Sigmoid colon (tissue), 4 donors: ENCODE measurements at regions not wholly inside any gene's neighbourhood (a gene's known extent, or its start where the extent isn't known, plus 50 kb on each side); places are given as distances from the start of the nearest gene placed in this dataset.

Experiments
- POLR2A ChIP-seq, 2 donors: fragments of 450-650 bp; IDR thresholded peaks; one replicate each; pipeline ENCODE4 v1.6.1; 2016; ENCODE audit warnings: antibody characterized with exemption in 2 of 2, mild to moderate bottlenecking in 2 of 2, moderate library complexity in 2 of 2
- POLR2AphosphoS5 ChIP-seq, 4 donors: sonication (generic); formaldehyde crosslinking; IDR thresholded peaks; one replicate each; pipeline ENCODE4 v1.6.1; 2017; ENCODE audit warnings: antibody characterized with exemption in 4 of 4
- TF ChIP-seq, protein P1 (sequence below), 4 experiments: fragments of 450-650 bp in 3 of 4; fragments of 200-600 bp in 1 of 4; IDR thresholded peaks; one replicate each; pipeline ENCODE4 v1.5.1; 2016 to 2019; ENCODE audit warnings: antibody characterized with exemption in 4 of 4, mild to moderate bottlenecking in 3 of 4, moderate library complexity in 2 of 4

DNA sequence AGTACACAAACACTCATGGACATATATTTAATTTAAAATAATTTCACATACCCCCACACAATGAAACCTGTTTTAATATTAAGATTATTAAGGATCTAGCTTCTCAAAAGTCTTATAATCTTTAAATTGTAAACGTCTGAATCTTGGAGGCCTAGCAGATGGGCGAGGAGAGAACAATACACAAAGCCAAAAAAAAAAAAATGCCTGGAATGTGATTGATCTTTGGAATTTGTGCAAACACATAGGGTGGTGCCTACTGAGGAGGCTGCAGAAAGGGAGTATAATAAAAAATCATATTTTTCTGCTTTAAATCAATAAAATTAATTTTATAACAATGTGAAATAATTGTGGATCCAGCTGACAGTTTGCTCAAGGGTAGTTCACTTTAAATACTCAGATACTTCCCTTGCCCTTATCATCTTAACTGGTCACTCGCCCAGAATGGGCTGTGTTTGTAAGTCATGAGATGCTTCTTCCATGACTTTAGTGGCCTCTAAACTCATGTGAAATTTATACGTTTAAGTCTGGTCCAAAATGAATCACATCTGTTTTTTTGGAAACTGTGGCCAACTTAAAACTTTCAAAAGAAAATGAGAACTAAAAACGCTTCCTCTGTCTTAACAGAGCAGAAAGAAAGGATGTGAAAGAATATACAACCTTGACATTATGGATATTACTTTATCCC, 802.8 kb upstream of the CXADR start:
- TF ChIP-seq, protein P1, sequence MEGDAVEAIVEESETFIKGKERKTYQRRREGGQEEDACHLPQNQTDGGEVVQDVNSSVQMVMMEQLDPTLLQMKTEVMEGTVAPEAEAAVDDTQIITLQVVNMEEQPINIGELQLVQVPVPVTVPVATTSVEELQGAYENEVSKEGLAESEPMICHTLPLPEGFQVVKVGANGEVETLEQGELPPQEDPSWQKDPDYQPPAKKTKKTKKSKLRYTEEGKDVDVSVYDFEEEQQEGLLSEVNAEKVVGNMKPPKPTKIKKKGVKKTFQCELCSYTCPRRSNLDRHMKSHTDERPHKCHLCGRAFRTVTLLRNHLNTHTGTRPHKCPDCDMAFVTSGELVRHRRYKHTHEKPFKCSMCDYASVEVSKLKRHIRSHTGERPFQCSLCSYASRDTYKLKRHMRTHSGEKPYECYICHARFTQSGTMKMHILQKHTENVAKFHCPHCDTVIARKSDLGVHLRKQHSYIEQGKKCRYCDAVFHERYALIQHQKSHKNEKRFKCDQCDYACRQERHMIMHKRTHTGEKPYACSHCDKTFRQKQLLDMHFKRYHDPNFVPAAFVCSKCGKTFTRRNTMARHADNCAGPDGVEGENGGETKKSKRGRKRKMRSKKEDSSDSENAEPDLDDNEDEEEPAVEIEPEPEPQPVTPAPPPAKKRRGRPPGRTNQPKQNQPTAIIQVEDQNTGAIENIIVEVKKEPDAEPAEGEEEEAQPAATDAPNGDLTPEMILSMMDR (IDR thresholded peaks at IDR 0.05): no peak
- no peak for TF ChIP-seq POLR2A (IDR thresholded peaks at IDR 0.05)
- peak in 3 of 4 donors; percentile 17 to 32 (median 20) for TF ChIP-seq POLR2AphosphoS5 (IDR thresholded peaks at IDR 0.05)
